NCI-H1105 (cell line): ENCODE measurements at regions not wholly inside any gene's neighbourhood (a gene's known extent, or its start where the extent isn't known, plus 50 kb on each side); places are given as distances from the start of the nearest gene placed in this dataset.

Source experiments
- DNase-seq: peaks from one replicate; lab custom pipeline; 2025; lab: John Stamatoyannopoulos, UW

DNA sequence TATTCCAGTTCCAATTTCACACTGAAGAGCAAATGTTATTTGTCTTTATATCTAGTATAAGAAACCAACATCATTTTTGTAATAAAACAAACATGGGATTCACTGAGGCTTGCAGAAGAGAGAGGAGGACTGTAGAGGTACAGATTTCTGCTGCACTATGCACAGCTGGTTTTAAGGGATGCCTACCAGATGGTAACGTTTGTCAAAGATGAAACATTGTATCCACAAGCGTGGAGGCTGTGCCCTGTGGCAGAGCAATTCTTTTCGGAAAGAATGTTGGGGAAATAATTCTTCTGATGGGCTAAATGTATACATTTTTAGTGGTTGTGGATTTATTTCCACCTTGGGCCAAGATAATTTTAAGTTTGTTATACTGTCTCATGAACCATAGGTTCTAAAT, 272.4 kb downstream of the DUSP10 start:
- no peak for DNase-seq

GRCh38 chr1:221470000-221470698, 271.7 kb downstream of the DUSP10 start:
- no peak for DNase-seq

DNA sequence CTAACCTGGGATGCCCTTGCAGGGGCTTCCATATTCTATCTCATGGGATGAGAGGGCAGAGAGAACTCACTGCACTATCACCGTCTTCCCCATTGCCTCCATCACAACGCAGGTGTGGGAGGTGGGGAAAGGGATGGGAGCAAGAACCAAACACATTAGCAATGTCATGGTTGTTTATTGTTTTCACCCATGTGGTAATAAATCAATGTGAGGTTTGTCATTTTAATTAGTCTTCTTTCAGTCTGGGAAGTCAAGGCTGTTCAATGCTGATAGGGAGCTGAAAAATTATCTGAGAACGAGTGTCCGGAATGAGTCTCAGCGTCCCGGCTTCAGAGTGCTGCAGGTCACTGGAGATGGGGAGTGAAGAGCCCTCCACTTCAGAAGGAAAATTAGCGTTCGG, 268.5 kb downstream of the DUSP10 start:
- DNase-seq = no peak

- no peak for DNase-seq
These were observed 264.6 kb downstream of the DUSP10 start for GRCh38 chr1:221477252-221477651.

DNA sequence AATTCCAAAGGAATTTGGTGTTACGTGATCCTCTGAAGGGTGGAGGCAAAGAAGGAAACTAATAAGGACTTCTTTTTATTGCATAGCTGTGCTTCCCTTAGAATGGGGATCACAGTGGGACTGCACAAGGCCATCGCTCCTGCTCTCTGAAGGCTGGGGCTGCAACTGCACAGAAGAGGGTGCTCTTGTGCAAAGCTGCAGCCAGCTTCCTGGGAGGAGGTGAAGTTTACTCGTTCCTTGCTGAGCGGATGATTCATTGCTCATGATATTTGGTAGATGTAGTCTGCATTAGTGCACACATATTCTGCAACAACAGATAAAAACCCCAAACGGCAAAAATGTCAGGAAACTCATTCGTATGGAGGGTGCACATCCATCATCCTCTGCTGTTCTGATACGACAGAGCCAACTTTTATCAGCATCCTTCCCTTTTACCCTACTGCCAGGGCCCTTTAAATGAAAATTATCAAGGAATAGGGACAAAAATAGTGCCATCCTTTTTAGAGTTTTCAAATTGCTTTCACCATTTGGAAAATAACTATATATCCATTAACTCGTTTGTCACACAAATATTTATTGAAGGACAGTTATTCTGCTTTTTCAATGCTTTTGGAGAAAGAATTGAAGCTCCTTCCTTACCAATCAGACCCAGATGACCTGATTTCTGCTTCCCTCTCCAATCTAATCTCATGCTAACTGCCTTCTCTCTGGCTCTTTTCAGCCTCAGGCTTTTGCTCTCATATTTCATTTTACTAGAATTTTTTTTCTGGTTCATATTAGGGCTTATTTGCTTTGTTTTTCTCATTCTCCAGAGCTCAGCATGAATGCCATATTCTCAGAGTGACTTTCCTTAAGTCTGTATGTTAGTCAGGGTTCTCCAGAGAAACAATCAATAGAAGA, 263.6 kb downstream of the DUSP10 start:
- DNase-seq = no peak

DNA sequence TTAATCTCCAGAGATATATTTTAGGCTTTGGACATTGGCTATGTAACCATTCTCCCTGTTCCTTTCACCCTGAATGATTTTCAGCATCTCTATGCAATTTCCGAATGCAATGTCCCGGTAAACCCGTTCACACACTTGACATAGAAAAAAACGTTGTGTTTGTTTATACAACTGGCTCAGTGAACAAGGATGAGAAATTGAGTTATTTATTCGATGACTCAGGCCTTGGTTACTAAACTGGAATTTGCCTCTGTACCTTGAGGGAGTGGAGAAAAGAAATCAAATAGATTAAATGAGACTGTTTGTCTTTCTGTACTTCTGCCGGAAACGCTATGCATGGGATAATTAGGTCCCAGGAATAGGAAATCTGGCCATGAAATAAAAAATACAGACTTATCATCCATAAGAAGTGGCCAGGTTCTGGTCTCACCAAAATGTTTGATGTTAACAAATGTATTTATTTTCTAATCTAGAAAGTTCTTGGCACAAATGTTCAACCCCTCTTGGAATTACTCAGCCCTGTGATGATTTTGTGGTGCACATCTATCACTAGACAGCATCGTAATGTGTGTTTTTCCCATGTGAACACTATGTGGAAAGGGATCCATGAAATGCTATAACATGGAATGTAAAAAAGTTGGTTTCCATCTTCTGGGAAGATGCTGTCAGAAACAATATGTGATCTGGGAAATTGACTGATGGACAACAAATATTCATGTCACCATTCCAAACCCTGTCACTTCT, 253.9 kb downstream of the DUSP10 start:
- DNase-seq = no peak

DNA sequence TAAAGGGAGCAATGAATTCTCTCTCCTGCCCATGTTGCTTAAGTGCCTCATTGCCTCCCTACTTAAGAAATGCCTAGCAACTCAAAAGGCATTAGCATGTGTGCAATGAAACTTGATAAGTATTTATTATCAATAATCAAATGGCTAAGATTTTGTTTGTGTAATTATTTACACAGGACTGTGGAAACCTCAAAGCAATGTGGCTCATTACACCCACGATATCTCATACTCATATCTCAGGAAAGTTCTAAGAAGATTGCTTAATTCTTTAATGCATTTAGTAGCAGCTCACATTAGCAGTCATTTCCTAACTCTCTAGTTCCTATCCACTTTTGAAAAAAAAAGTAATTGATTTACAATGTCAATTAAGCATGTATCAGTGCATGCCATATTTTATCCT, 253.3 kb downstream of the DUSP10 start:
- DNase-seq = no peak

- no peak for DNase-seq
These were observed 247.2 kb downstream of the DUSP10 start for GRCh38 chr1:221494670-221495069.

- no peak for DNase-seq
These were observed 244.8 kb downstream of the DUSP10 start for GRCh38 chr1:221497046-221497445.

DNA sequence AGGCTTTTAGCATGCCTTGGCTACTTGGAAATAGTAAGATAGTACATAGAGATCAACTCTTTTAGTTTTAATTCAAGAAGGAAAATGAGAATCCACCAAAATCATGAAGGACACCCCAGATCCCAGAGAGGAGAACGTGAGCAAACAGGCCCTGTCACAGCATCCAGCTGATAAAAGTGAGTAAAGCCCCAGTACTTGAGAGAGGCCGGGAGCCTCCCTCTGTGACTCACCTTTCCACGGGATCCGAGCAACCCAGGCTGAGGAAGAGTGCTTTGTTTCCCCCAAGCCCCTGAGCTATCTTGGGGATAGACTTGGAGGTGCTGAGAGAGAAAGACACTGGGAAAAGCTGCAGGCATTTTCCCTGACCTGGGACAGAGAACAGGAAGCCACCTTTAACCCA, 238.6 kb downstream of the DUSP10 start:
- no peak for DNase-seq

- DNase-seq = no peak
These were observed 232.1 kb downstream of the DUSP10 start for GRCh38 chr1:221509575-221510355.

DNA sequence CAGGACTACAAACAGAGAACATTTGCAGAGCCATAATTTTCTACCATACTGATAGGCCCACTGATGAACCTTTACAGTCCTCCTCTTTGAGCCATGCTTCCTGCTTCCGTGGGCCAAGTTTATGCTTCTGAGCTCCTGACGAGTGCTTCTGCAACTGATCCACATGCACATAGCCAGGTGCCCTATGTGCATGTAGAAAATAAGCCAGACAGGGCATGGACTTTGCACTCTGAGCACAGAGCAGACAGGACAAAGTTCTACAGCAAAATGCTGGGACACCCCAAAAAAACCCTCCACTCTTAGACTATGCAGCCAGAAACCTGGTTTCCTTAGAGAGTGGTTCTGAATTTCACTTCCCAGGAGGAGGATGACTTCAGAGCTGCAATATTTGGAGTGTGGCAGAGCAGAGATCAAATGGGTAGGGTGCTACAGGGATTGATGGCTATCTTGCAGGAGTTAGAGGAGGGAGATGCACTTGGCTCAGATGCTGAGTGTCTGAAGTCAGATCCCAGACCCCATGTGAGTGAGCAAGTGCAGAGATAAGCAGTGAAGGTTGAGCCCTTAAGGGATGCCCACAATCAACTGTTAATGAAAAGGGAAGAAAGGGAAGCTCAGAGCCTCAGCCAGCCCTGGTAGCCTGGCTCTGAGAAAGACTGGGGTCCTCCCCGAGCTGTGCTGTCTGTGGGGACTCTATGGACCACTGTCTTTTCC, 230.9 kb downstream of the DUSP10 start:
- DNase-seq = no peak

DNA sequence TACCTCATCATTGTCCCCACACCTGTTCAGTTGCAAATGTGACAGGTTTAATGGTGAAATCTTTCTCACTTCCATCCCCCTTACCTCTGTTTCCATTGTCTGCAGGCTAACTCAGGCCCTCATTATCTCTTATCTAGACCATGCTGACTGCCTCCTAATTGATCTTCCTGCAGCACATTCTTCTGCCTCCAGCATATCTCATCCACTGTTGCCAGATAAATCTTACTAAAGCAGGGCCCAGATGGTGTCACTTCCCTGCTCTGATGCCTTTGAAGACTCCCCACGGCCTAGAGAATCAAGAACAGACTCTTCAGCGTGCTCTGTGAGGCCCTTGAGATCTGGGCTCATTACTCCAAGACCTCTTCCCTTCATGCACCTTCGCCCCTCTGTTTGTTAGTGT, 230.1 kb downstream of the DUSP10 start:
- no peak for DNase-seq

DNA sequence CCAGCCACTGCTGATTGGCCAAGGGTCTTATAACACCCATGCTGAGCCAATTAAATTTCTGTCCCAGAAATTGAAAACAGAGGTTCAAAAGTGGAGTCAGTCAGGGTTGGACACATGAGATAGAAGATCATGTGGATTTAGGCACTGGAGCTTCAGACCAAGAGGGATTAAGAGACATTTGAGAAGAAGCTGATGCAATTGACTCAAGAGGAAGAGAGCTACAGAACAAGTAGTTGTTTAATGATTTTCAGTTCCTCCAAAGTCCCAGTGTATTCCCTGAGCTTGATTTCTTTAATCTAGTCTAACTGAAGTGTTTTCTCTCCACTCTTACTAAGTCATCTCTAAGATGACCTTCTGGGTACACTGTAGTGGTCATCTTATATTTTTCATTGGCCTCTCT, 227.1 kb downstream of the DUSP10 start:
- no peak for DNase-seq

DNA sequence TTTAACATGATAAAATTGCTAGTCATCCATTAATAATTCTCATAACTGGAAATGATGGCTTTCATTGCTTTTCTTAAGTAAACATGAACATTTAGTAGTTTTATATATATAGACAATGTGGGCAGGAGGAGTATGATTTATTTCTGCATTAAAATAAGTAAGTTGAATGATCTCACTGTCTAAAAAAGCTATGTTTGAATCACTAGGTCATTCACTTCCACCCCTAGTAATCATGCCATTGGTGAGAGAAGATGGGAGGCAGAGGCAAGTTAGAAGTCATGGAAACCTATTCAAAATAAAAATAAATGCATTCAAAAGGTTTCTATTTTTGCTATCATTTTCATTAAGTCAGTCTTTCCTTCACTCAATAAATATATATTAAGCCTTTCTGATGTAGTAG, 226.4 kb downstream of the DUSP10 start:
- DNase-seq = no peak

- DNase-seq = no peak
These were observed 223.9 kb downstream of the DUSP10 start for GRCh38 chr1:221517961-221518360.

DNA sequence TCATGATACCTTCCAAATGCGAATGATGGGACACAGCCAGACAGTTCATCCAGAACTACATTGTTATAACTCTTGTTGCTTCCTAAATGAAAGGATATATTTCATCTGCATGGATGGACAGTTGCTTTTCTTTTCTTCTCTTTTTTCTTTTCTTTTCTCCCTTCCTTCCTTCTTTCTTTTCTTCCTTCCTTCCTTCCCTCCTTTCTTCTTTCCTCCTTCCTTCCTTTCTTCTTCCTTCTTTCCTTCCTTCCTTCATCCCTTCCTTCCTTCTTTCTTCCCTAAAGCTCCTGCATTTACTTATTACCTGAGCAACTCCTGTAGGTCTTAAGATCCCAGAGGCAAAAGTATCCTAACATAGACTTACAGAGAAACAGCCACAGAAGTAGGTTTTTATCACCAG, 221.6 kb downstream of the DUSP10 start:
- no peak for DNase-seq

GRCh38 chr1:221521686-221522085, 220.2 kb downstream of the DUSP10 start:
- no peak for DNase-seq

DNA sequence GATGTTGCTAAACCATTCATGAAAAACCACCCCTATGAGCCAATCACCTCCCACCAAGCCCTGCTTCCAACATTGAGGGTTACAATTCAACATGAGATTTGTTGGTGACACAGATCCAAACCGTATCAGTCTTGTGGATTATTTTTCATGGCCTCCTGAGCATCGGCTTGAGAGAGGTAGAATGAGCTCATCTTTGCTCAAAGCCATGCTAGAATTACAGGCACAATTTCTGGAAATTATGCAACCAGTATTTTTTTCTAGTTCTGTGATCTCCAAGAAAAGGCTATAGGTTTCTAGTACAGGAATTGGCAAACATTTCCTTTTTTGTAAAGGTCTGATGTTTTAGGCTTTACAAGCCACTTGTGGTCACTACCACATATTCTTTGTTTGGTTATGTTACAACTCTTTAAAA, 219.4 kb downstream of the DUSP10 start:
- no peak for DNase-seq

DNA sequence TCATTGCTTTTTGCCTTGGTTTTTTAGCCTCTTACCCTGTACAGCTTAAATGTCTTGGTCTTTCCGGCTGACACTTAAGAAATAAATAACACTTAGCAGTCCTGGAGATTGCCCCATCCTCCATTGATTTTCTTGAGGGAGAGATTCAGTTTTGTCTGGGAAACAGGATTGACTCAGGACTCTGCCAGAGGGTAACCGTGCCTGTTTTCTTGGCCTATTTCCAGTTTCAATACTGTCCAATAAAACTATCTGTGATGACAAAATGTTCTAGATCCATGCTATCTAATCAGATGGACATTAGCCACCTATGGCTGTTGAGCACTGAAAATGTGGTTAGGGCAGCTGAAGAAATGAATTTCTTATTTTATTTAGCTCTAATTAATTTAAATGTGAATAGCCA, 216.1 kb downstream of the DUSP10 start:
- no peak for DNase-seq

GRCh38 chr1:221527302-221527701, 214.6 kb downstream of the DUSP10 start:
- DNase-seq = no peak
